ENCODE measurements at regions not wholly inside any gene's neighbourhood (a gene's known extent, or its start where the extent isn't known, plus 50 kb on each side); places are given as distances from the start of the nearest gene placed in this dataset.

GRCh38 chrX:7252013-7252610 is 104.2 kb upstream of the PUDP start:
- no peak for ATAC-seq (ENCODE audit: low read depth)
- no peak for DNase-seq
- Histone ChIP-seq H2AFZ (ENCODE audit: insufficient read depth, low read depth, low read length, poor library complexity, severe bottlenecking) (peak overlapping the region; percentile 61), H3K9ac (ENCODE audit: low read length) (no peak overlapping the region), H3K27ac (ENCODE audit: low read length in 2 of 2) (peak overlapping the region in 1 of 2 donors; percentile 76), H3K4me3 (ENCODE audit: control extremely low read depth in 1 of 5, extremely low read depth in 1 of 5, insufficient read depth in 1 of 5, low read depth in 2 of 5, low read length in 4 of 5) (peak overlapping the region in 1 of 5 experiments; percentile 13), H3K4me2 (replicated peaks; ENCODE audit: low read depth, low read length, poor library complexity, severe bottlenecking) (peak overlapping the region; percentile 62), H3K79me2 (ENCODE audit: control insufficient read depth, insufficient read depth, low read length) (no peaks in the 10 kb centered on the region), H3K27me3 (replicated peaks in 1 of 4; ENCODE audit: control extremely low read depth in 1 of 4, control insufficient read depth in 3 of 4, insufficient read depth in 4 of 4, low read length in 3 of 4) (no peaks in the 10 kb centered on the region), H4K20me1 (ENCODE audit: control insufficient read depth, insufficient read depth, low read length, poor library complexity, severe bottlenecking) (no peaks in the 10 kb centered on the region), H3K9me3 (ENCODE audit: control extremely low read depth in 1 of 3, control insufficient read depth in 2 of 3, insufficient read depth in 1 of 3, low read length in 2 of 3) (peaks cover 0 to 8% (median 0%) of the 10 kb centered on the region in 3 donors), H3K4me1 (ENCODE audit: control insufficient read depth in 2 of 2, insufficient read depth in 2 of 2, low read length in 2 of 2) (peaks cover 35 to 37% of the 10 kb centered on the region in 2 donors), H3K36me3 (replicated peaks in 1 of 2; ENCODE audit: control extremely low read depth in 1 of 2, control insufficient read depth in 1 of 2, extremely low read depth in 1 of 2, insufficient read depth in 2 of 2, low read length in 1 of 2) (no peaks in the 10 kb centered on the region)
- Mint-ChIP-seq H3K4me3 (peak overlapping the region; percentile 37), H3K27ac (peak overlapping the region; percentile 6), H3K27me3 (no peaks in the 10 kb centered on the region), H3K4me1 (peaks cover 29% of the 10 kb centered on the region), H3K9me3 (ENCODE audit: insufficient read depth) (no peaks in the 10 kb centered on the region)
- WGBS (ENCODE audit: insufficient coverage): no CpG with 5 or more reads among the region's 5 CpGs
- CTCF ChIA-PET: no interaction called here
- POLR2A ChIA-PET: no interaction called here
- intact Hi-C loops (cut with micrococcal nuclease): no loop called here
- TF ChIP-seq, protein P1, sequence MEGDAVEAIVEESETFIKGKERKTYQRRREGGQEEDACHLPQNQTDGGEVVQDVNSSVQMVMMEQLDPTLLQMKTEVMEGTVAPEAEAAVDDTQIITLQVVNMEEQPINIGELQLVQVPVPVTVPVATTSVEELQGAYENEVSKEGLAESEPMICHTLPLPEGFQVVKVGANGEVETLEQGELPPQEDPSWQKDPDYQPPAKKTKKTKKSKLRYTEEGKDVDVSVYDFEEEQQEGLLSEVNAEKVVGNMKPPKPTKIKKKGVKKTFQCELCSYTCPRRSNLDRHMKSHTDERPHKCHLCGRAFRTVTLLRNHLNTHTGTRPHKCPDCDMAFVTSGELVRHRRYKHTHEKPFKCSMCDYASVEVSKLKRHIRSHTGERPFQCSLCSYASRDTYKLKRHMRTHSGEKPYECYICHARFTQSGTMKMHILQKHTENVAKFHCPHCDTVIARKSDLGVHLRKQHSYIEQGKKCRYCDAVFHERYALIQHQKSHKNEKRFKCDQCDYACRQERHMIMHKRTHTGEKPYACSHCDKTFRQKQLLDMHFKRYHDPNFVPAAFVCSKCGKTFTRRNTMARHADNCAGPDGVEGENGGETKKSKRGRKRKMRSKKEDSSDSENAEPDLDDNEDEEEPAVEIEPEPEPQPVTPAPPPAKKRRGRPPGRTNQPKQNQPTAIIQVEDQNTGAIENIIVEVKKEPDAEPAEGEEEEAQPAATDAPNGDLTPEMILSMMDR (IDR thresholded peaks at IDR 0.05): no peak
- no peak for TF ChIP-seq EZH2 (IDR thresholded peaks at IDR 0.05; ENCODE audit: borderline replicate concordance, insufficient read depth, low read depth, low read length, poor library complexity, severe bottlenecking)

DNA sequence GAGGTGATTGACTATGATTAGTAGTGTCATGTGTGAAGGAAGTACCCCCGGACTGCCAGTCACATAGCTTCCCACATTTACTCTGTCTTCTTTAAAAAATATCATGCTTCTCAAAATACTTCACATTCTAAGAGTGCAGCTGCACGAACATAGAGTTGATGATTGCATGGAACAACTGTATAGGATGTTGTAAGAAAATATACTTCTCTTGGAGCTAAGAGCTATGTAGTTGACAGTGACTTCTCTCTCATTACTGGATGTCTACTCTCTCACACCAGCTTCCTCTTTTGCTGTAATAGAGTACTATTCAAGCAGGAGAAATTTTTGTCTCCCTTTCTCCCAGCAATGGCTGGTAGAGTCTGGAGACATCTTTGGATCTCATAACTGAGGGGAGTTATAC is 99.4 kb upstream of the PUDP start:
- Mint-ChIP-seq H3K27me3 (no peaks in the 10 kb centered on the region), H3K27ac (no peak overlapping the region), H3K4me1 (peaks cover 17% of the 10 kb centered on the region), H3K4me3 (no peak overlapping the region), H3K9me3 (ENCODE audit: insufficient read depth) (no peaks in the 10 kb centered on the region)
- Histone ChIP-seq H3K4me3 (ENCODE audit: control extremely low read depth in 1 of 5, extremely low read depth in 1 of 5, insufficient read depth in 1 of 5, low read depth in 2 of 5, low read length in 4 of 5) (no peak overlapping the region), H4K20me1 (ENCODE audit: control insufficient read depth, insufficient read depth, low read length, poor library complexity, severe bottlenecking) (no peaks in the 10 kb centered on the region), H3K36me3 (replicated peaks in 1 of 2; ENCODE audit: control extremely low read depth in 1 of 2, control insufficient read depth in 1 of 2, extremely low read depth in 1 of 2, insufficient read depth in 2 of 2, low read length in 1 of 2) (no peaks in the 10 kb centered on the region), H3K27me3 (replicated peaks in 1 of 4; ENCODE audit: control extremely low read depth in 1 of 4, control insufficient read depth in 3 of 4, insufficient read depth in 4 of 4, low read length in 3 of 4) (no peaks in the 10 kb centered on the region), H2AFZ (ENCODE audit: insufficient read depth, low read depth, low read length, poor library complexity, severe bottlenecking) (no peak overlapping the region), H3K4me2 (replicated peaks; ENCODE audit: low read depth, low read length, poor library complexity, severe bottlenecking) (no peak overlapping the region), H3K4me1 (ENCODE audit: control insufficient read depth in 2 of 2, insufficient read depth in 2 of 2, low read length in 2 of 2) (peaks cover 11 to 16% of the 10 kb centered on the region in 2 donors), H3K27ac (ENCODE audit: low read length in 2 of 2) (no peak overlapping the region), H3K79me2 (ENCODE audit: control insufficient read depth, insufficient read depth, low read length) (no peaks in the 10 kb centered on the region), H3K9me3 (ENCODE audit: control extremely low read depth in 1 of 3, control insufficient read depth in 2 of 3, insufficient read depth in 1 of 3, low read length in 2 of 3) (peaks cover 0 to 11% (median 0%) of the 10 kb centered on the region in 3 donors), H3K9ac (ENCODE audit: low read length) (no peak overlapping the region)
- CTCF ChIA-PET: interaction anchor here (0.7 kb wide), 1 partner anchor 15 kb away, joined by 3 read pairs; no protein-coding TSS in a partner anchor
- no CpG with 5 or more reads among the region's 2 CpGs for WGBS (ENCODE audit: insufficient coverage)
- ATAC-seq (ENCODE audit: low read depth) (no peak), DNase-seq (no peak)
- intact Hi-C loops (cut with micrococcal nuclease): no loop called here
- TF ChIP-seq, protein P1 (IDR thresholded peaks at IDR 0.05): no peak
- no peak for TF ChIP-seq EZH2 (IDR thresholded peaks at IDR 0.05; ENCODE audit: borderline replicate concordance, insufficient read depth, low read depth, low read length, poor library complexity, severe bottlenecking)
- POLR2A ChIA-PET: no interaction called here

Data from B cell (primary cell).